PC-9 (cell line): ENCODE measurements at regions not wholly inside any gene's neighbourhood (a gene's known extent, or its start where the extent isn't known, plus 50 kb on each side); places are given as distances from the start of the nearest gene placed in this dataset.

ENCODE experiments used
- CTCF ChIP-seq: fragments of 200-600 bp; sonication (generic); conservative IDR thresholded peaks from 2 replicates; pipeline ENCODE4 v1.6.1; 2017; ENCODE audit warnings: mixed run types, antibody characterized with exemption, mild to moderate bottlenecking, moderate library complexity
- EZH2 ChIP-seq: fragments of 200-600 bp; sonication (generic); IDR thresholded peaks from 2 replicates; pipeline ENCODE4 v1.8.0; 2017; ENCODE audit warnings: antibody characterized with exemption, low read depth

- no peak for TF ChIP-seq CTCF
- TF ChIP-seq EZH2 = no peak
These were observed 351.2 kb downstream of the SLC6A15 start for GRCh38 chr12:84561351-84561750.
